ENCODE measurements at regions not wholly inside any gene's neighbourhood (a gene's known extent, or its start where the extent isn't known, plus 50 kb on each side); places are given as distances from the start of the nearest gene placed in this dataset.

DNA sequence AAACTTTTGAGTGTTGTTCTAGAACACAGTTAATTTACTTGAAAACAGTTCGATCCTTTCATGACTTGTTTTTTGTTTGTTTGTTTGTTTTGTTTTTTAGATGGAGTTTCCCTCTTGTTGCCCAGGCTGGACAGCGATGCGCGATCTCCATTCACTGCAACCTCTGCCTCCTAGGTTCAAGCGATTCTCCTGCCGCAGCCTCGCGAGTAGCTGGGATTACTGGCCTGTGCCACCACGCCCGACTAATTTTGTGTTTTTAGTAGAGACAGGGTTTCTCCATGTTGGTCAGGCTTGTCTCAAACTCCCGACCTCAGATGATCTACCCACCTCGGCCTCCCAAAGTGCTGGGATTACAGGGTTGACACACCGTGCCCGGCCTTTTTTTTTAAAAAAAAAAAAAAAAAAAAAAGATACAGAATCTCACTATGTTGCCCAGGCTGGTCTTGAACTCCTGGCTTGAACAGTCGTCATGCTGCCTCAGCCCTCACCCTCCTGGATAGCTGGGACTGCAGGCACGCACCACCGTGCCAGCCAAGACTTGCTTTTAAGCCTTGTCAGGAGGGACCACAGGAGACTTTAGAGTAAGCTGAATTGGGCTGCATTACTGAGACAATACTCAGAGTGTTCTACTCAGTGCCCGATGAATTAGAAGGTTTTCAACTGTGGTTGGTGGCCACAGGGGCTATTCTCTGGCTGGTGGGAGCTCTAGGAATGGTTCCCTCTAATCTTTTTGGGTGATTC is 76.7 kb upstream of the SLC22A16 start:
- no peak for ATAC-seq
- DNase-seq: no peak
- Histone ChIP-seq H3K4me1 (no peaks in the 10 kb centered on the region), H3K4me3 (no peak overlapping the region), H3K9me3 (no peaks in the 10 kb centered on the region), H3K36me3 (no peaks in the 10 kb centered on the region), H3K27me3 (no peaks in the 10 kb centered on the region), H3K27ac (no peak overlapping the region)
- intact Hi-C loops (cut with DNase I): no loop called here
- TF ChIP-seq, protein P1, sequence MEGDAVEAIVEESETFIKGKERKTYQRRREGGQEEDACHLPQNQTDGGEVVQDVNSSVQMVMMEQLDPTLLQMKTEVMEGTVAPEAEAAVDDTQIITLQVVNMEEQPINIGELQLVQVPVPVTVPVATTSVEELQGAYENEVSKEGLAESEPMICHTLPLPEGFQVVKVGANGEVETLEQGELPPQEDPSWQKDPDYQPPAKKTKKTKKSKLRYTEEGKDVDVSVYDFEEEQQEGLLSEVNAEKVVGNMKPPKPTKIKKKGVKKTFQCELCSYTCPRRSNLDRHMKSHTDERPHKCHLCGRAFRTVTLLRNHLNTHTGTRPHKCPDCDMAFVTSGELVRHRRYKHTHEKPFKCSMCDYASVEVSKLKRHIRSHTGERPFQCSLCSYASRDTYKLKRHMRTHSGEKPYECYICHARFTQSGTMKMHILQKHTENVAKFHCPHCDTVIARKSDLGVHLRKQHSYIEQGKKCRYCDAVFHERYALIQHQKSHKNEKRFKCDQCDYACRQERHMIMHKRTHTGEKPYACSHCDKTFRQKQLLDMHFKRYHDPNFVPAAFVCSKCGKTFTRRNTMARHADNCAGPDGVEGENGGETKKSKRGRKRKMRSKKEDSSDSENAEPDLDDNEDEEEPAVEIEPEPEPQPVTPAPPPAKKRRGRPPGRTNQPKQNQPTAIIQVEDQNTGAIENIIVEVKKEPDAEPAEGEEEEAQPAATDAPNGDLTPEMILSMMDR (IDR thresholded peaks at IDR 0.05): no peak

DNA sequence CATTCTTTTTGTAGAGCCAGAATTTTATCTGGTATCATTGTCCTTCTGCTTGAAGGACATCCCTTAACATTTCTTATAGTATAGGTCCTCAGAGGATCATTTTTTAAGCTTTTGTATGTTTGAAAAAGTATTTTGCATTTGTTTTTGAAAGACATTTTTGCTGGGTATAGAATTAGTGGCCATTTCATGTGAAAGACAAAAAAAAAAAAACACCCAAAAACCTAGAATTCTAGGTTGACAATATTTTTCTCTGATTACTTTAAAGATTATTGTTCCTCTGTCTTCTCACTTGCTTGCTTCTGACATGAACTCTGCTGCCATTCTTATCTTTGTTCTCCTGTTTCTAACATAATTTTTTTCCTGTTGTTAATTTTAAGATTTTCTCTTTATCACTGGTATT is 75.7 kb upstream of the SLC22A16 start:
- no peak for ATAC-seq

DNA sequence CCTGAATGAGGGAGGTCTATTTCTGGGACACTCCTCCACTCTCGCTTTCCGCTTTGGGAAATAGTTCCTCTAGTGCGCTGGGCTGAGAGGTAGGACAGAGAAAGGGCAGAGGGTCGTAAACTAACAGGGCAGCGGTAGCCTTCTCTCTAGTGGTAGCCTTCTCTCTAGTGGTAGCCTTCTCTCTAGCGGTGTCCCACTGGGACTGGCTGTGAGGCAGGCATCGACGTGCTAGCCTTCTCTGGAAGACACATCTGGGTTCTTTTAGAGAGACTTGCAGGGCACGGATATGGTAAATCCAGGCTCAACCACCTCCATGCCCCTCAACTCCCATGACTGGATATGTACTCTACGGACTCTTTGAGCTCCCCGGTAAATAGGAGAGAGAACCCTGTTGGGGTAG is 74.7 kb upstream of the SLC22A16 start:
- no peak for ATAC-seq
- H3K9me3 ChIP-seq: no peaks in the 10 kb centered on the region
- no peaks in the 10 kb centered on the region for H3K36me3 ChIP-seq
- no peak overlapping the region for H3K4me3 ChIP-seq
- intact Hi-C loops (cut with DNase I): no loop called here
- no peaks in the 10 kb centered on the region for H3K27me3 ChIP-seq
- no peak overlapping the region for H3K27ac ChIP-seq
- DNase-seq: no peak
- H3K4me1 ChIP-seq: no peaks in the 10 kb centered on the region
- TF ChIP-seq, protein P1 (IDR thresholded peaks at IDR 0.05): no peak

More for the DNA sequence above, 75.7 kb upstream of the SLC22A16 start:
- Histone ChIP-seq H3K4me3 (no peak overlapping the region), H3K36me3 (no peaks in the 10 kb centered on the region), H3K27me3 (no peaks in the 10 kb centered on the region), H3K4me1 (no peaks in the 10 kb centered on the region), H3K9me3 (no peaks in the 10 kb centered on the region), H3K27ac (no peak overlapping the region)
- intact Hi-C loops (cut with DNase I): no loop called here
- no peak for DNase-seq
- TF ChIP-seq, protein P1 (IDR thresholded peaks at IDR 0.05): no peak

DNA sequence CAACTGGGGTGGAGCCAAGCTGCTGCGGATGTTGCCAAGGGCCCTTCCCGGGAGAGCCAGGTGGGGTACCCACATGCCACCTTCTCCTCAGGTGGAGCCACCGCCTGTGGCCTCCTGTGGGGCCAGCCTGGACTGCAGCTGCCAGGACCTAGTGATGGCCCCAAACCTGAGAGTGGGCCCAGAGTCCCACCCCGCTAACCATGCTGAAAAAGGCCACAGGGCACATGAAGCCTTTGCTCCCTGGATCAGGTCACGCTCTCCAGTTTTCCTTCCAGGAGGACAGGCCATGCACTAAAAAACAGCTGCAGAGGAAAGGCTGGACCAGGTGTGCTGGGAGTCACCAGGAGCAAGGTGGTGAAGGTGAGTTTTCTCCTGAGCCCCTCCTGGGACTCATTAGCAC is 73.9 kb upstream of the SLC22A16 start:
- intact Hi-C loops (cut with DNase I): no loop called here
- no peak overlapping the region for H3K4me3 ChIP-seq
- H3K9me3 ChIP-seq: no peaks in the 10 kb centered on the region
- H3K27me3 ChIP-seq: no peaks in the 10 kb centered on the region
- DNase-seq: no peak
- no peak for ATAC-seq
- TF ChIP-seq, protein P1 (IDR thresholded peaks at IDR 0.05): no peak
- H3K4me1 ChIP-seq: no peaks in the 10 kb centered on the region
- no peak overlapping the region for H3K27ac ChIP-seq
- no peaks in the 10 kb centered on the region for H3K36me3 ChIP-seq

DNA sequence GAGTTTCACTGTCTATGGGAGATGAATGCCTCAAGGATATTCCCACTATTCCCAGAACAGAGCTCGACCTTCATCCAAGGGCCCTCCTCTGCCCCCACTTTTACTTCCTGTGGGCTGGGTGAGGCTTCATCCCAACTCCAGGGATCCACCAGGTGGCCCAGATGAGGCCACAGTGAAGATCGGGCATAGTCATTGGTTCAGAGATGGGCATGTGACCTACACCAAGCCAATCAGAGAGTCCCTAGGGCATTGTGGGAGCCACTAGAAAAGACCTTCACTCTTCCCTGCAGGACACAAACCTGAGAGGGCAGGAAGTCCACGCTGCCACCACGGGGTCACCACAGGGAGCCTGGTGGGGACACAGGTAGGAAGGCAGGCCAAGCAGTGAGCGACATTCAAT is 72.9 kb upstream of the SLC22A16 start:
- intact Hi-C loops (cut with DNase I): no loop called here
- no peaks in the 10 kb centered on the region for H3K36me3 ChIP-seq
- TF ChIP-seq, protein P1 (IDR thresholded peaks at IDR 0.05): no peak
- DNase-seq (no peak), ATAC-seq (no peak)
- no peaks in the 10 kb centered on the region for H3K4me1 ChIP-seq
- H3K9me3 ChIP-seq: no peaks in the 10 kb centered on the region
- no peak overlapping the region for H3K27ac ChIP-seq
- no peak overlapping the region for H3K4me3 ChIP-seq
- H3K27me3 ChIP-seq: no peaks in the 10 kb centered on the region
